ENCODE measurements at regions not wholly inside any gene's neighbourhood (a gene's known extent, or its start where the extent isn't known, plus 50 kb on each side); places are given as distances from the start of the nearest gene placed in this dataset.

- H3K27me3 ChIP-seq: peaks cover 42% of the 10 kb centered on the region
- no peaks in the 10 kb centered on the region for H3K36me3 ChIP-seq
- Mint-ChIP-seq H3K27ac (no peak overlapping the region), H3K4me3 (no peak overlapping the region), H3K27me3 (ENCODE audit: insufficient read depth, low read depth) (peaks cover 3% of the 10 kb centered on the region), H3K4me1 (peaks cover 5% of the 10 kb centered on the region), H3K36me3 (no peaks in the 10 kb centered on the region), H3K9me3 (no peaks in the 10 kb centered on the region)
- H3K9ac ChIP-seq: no peak overlapping the region
- H2AFZ ChIP-seq (replicated peaks): no peak overlapping the region
- no peak overlapping the region for H3K27ac ChIP-seq
- no peak overlapping the region for H3K4me2 ChIP-seq
- H3K4me1 ChIP-seq: peaks cover 9% of the 10 kb centered on the region
- no peak for DNase-seq (ENCODE audit: low spot score)
- TF ChIP-seq EZH2phosphoT487 (IDR thresholded peaks at IDR 0.05): no peak
- no peak for TF ChIP-seq CTCF (IDR thresholded peaks at IDR 0.05)
- no peak for TF ChIP-seq EZH2 (IDR thresholded peaks at IDR 0.05)
- H3F3A ChIP-seq (ENCODE audit: low read depth): no peaks in the 10 kb centered on the region
- H3K4me3 ChIP-seq: no peak overlapping the region
- H4K20me1 ChIP-seq (ENCODE audit: low read depth): no peaks in the 10 kb centered on the region
- H3K9me3 ChIP-seq (ENCODE audit: low read depth): no peaks in the 10 kb centered on the region
- no peaks in the 10 kb centered on the region for H3K79me2 ChIP-seq (ENCODE audit: low read depth)
These were observed 69.6 kb upstream of the ARMC2 start for GRCh38 chr6:108778421-108779186.

GRCh38 chr6:108779536-108780275 lies 68.5 kb upstream of the ARMC2 start:
- H3K9me3 Mint-ChIP-seq: no peaks in the 10 kb centered on the region
- H3K27ac Mint-ChIP-seq: no peak overlapping the region
- H3K4me3 Mint-ChIP-seq: no peak overlapping the region
- TF ChIP-seq EZH2phosphoT487 (IDR thresholded peaks at IDR 0.05): no peak
- no peak for TF ChIP-seq EZH2 (IDR thresholded peaks at IDR 0.05)
- Histone ChIP-seq H4K20me1 (ENCODE audit: low read depth) (no peaks in the 10 kb centered on the region), H3K36me3 (no peaks in the 10 kb centered on the region), H3K9me3 (ENCODE audit: low read depth) (no peaks in the 10 kb centered on the region), H2AFZ (replicated peaks) (no peak overlapping the region), H3K9ac (no peak overlapping the region), H3K27me3 (peaks cover 45% of the 10 kb centered on the region), H3K27ac (no peak overlapping the region), H3K4me1 (peaks cover 9% of the 10 kb centered on the region), H3K4me3 (no peak overlapping the region), H3K79me2 (ENCODE audit: low read depth) (no peaks in the 10 kb centered on the region), H3K4me2 (no peak overlapping the region), H3F3A (ENCODE audit: low read depth) (no peaks in the 10 kb centered on the region)
- peaks cover 5% of the 10 kb centered on the region for H3K4me1 Mint-ChIP-seq
- DNase-seq (ENCODE audit: low spot score): no peak
- H3K27me3 Mint-ChIP-seq (ENCODE audit: insufficient read depth, low read depth): peaks cover under 1% of the 10 kb centered on the region
- no peaks in the 10 kb centered on the region for H3K36me3 Mint-ChIP-seq

DNA sequence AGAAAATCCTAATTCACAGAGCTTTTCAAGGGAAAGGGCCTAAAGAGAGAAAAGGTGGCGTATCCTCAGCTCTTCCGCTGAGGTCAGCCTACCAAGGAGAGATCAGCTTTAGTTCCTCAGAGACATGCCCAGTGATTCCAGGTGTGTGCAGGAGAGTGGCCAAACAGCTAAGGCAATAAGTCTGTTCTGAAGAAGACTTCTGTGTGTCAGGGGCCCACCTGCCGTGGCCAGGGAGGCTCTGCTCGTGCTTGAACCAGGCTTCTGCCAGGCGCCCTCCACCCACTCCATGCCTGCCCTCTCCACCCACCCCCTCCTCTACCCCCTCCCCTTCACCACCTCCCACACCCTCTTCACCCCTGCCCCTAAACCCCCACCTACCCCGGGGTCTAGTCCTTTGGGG lies 67.4 kb upstream of the ARMC2 start:
- Histone ChIP-seq H3K9ac (no peak overlapping the region), H4K20me1 (ENCODE audit: low read depth) (no peaks in the 10 kb centered on the region), H3K36me3 (no peaks in the 10 kb centered on the region), H3K79me2 (ENCODE audit: low read depth) (no peaks in the 10 kb centered on the region), H3K27me3 (peaks cover 45% of the 10 kb centered on the region), H3K4me3 (no peak overlapping the region), H2AFZ (replicated peaks) (no peak overlapping the region), H3F3A (ENCODE audit: low read depth) (no peaks in the 10 kb centered on the region), H3K27ac (no peak overlapping the region), H3K4me2 (no peak overlapping the region), H3K9me3 (ENCODE audit: low read depth) (no peaks in the 10 kb centered on the region), H3K4me1 (peaks cover 9% of the 10 kb centered on the region)
- Mint-ChIP-seq H3K36me3 (no peaks in the 10 kb centered on the region), H3K4me1 (peaks cover 5% of the 10 kb centered on the region), H3K27ac (no peak overlapping the region), H3K9me3 (no peaks in the 10 kb centered on the region), H3K4me3 (no peak overlapping the region), H3K27me3 (ENCODE audit: insufficient read depth, low read depth) (no peaks in the 10 kb centered on the region)
- TF ChIP-seq EZH2 (IDR thresholded peaks at IDR 0.05) (no peak), EZH2phosphoT487 (IDR thresholded peaks at IDR 0.05) (no peak), CTCF (IDR thresholded peaks at IDR 0.05) (no peak)
- no peak for DNase-seq (ENCODE audit: low spot score)

Data from neural progenitor cell (in vitro differentiated cells).